ENCODE measurements at regions not wholly inside any gene's neighbourhood (a gene's known extent, or its start where the extent isn't known, plus 50 kb on each side); places are given as distances from the start of the nearest gene placed in this dataset.

DNA sequence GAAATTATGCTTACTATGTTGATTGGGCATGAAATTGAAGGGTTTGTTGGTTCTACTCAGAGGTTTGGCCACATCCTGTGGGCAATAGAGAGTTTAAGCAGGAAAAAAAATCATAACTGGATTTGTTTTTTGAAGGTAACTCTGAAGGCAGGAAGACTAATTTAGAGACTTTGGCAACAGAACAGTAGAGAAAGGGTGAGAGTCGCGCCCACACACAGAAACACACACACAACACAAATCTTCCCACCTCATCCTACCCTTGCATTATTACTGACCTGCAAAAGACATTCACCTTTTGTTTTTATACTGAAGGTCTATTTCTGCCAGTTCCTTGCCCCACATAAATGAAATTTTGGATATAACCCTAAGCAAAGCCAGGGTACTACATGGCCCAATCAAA is 270.6 kb downstream of the TBL1XR1 start:
- DNase-seq, result no peak
- TF ChIP-seq GATA1 (IDR thresholded peaks at IDR 0.05; ENCODE audit: low read depth, low read length), result no peak

GRCh38 chr3:176926034-176926433 is 271.2 kb downstream of the TBL1XR1 start:
- DNase-seq, result no peak
- TF ChIP-seq GATA1 (IDR thresholded peaks at IDR 0.05; ENCODE audit: low read depth, low read length) (no peak), POLR2A (IDR thresholded peaks at IDR 0.05; ENCODE audit: low read length) (no peak)

DNA sequence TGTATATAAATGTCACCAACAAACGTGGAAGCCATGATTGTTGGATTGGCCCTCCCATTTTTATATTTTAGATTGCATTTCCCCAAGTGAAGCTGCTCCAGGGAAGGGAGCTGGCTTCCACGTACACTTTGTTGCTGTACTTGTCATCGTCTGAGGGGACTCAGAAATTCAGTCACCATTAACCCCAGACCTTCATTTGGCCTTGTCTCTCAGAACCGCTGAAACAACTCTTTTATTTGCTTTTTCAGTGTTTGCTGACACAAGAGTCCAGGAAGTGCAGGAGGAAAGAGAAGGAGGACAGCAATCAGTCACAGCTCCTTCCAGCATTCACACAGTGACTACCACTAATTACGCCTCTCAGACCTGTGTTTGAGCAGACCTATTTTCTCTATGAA is 276.5 kb downstream of the TBL1XR1 start:
- DNase-seq, result no peak
- TF ChIP-seq GATA1 (IDR thresholded peaks at IDR 0.05; ENCODE audit: low read depth, low read length) (no peak), POLR2A (IDR thresholded peaks at IDR 0.05; ENCODE audit: low read length) (no peak)

DNA sequence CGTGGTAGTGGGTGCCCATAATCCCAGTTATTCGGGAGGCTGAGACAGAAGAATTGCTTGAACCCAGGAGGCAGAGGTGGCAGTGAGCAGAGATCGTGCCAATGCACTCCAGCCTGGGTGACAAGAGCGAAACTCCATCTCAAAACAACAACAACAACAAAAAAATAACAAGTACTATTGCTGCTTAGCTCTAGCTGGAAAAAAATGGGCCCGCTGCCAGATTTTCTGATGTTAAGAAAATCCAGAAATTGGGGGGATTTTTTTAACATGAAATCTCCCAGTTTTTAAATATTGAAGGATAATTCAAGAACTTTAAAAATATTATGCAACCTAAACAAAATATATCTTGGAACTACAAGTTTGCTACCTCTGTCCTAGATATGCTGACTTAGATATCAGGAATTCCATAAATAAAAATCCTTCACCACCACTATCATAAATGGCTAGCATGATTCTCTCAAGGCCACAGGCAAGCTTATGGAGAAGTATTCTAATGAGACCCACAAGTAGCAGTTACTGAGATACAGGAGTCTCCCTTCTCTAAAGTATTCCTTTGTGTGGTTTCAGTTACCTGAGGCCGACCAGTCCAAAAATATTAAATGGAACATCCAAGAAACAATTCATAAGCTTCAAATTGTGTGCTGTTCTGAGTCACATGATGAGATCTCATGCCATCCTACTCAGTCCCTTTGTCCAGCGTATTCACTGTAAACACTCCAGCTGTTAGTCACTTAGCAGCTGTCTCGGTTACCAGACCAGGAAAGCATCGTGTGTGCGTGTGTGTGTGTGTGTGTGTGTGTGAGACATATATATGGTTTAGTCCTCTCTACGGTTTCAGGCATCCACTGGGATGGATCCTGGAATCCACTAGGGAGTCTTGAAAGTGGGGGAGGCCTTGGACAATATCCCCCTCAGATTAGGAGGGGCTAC is 277.2 kb downstream of the TBL1XR1 start:
- no peak for DNase-seq
- TF ChIP-seq POLR2A (IDR thresholded peaks at IDR 0.05; ENCODE audit: low read length), result no peak
- TF ChIP-seq GATA1 (IDR thresholded peaks at IDR 0.05; ENCODE audit: low read depth, low read length), result no peak

DNA sequence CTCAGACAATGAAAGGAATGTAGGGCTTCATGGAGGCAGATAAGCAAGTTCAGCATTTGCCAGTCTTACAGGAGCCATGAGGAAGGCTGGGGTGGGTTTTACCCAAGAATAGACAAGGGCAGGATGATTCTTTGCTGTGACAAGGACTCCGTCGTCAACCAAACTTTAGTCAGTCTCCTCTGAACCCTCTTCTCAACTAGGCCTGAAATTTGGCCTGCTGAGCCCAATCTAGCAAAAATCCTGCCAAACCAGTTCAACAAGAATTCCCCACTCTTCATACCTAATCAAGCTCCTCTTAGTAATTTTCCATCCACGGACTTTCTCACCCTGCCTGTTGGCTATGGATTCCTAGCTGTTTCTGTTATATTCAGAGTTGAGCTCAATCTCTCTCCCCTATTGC is 280.5 kb downstream of the TBL1XR1 start:
- no peak for TF ChIP-seq GATA1 (IDR thresholded peaks at IDR 0.05; ENCODE audit: low read depth, low read length)
- TF ChIP-seq POLR2A (IDR thresholded peaks at IDR 0.05; ENCODE audit: low read length), result no peak
- DNase-seq, result no peak

DNA sequence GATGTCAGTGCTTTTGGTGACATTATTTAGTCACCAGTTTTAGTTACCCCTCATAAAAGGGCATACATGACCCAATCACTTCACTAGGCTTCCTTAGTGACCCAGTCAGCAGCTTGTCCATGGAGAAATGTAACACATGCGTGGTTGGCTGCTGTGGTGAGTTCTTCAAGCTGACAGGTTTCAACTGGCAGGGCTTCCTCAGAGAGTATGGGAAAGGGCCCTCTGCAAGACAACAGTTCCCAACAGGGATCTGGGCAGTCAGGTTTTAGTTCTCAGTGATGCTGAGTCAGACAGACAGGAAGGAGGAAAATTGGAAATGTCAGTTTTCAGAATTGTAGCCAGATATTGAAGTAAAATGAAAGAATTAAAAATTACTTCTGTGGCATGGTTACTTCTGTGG is 282.5 kb downstream of the TBL1XR1 start:
- DNase-seq, result no peak
- no peak for TF ChIP-seq GATA1 (IDR thresholded peaks at IDR 0.05; ENCODE audit: low read depth, low read length)
- no peak for TF ChIP-seq POLR2A (IDR thresholded peaks at IDR 0.05; ENCODE audit: low read length)

DNA sequence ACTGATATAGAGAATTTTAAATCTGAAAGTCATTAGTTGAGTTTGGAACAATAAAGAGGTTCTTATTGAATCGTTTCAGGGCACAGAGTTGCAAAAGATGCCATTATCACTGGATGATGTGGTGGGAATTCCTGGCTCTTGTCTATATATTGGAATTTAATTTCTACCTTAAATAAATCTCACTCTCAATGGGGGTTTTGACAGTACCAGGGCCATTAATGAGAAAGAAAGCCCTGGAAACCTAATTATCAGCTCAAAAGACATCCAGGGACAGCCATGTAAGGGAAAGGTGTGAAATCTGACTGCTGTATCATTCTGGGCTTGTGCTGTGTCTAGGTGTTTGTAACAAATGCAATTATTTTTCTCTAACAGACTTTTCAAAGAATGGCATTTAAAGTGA is 285.7 kb downstream of the TBL1XR1 start:
- DNase-seq, result no peak
- TF ChIP-seq POLR2A (IDR thresholded peaks at IDR 0.05; ENCODE audit: low read length), result no peak
- no peak for TF ChIP-seq GATA1 (IDR thresholded peaks at IDR 0.05; ENCODE audit: low read depth, low read length)

DNA sequence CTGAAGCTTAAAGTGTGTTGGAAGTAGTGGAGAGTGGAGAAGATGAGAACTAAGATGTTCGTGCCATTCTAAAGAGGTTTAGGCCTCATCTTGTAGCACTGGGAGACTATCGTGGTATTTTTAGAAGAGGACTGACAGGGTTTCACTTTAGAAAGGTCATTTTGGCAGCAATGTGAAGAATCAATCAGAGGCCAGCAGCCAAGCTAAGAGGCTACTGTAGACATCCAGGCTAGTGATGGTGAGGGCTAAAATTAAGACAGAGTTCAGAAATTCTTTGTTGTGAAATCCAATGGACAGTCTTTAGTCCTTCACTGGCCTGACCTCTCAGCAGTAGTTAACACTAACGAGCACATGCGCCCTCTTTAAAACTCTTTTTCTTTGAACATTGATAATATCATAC is 288.2 kb downstream of the TBL1XR1 start:
- DNase-seq, result no peak
- no peak for TF ChIP-seq POLR2A (IDR thresholded peaks at IDR 0.05; ENCODE audit: low read length)

DNA sequence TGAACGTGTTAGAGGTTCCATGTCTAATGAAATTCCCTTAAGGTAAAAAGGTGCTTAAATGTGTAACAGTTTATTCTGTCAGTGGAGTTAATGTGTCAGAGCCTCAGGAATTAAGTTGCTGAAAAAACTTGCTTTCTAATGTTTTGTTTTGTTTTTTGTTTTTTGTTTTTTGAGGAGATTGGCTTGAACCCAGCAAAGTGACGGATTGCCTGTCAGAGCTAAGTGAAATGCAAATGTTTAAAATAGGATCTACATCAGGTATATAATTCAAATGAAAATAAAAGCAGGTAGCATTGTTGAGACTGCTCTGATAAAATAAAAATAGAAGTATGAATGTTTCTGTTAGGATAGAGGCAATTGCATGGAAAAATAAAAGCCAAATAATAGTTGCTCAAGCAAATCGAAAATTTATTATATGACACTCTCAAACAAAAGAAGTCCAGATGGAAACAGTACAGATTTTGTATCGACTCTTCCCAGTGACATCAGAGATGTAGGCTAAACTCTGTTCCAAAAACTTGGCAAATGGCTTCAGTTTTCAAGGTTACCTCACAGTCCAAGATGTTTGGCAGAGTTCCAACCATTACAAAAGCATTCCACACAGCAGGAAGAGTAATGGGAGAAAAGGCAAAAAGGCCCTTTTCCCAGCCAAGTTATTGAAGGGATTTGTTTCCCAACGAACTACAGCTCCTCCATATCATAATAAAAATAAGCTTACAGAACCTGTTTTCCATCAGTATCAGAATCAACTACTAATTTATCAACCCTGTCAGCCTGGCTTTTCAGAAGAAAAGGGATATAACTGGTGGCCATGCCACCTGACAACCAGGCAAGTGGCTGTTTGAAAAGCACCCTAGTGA is 291.0 kb downstream of the TBL1XR1 start:
- TF ChIP-seq GATA1 (IDR thresholded peaks at IDR 0.05; ENCODE audit: low read depth, low read length) (no peak), POLR2A (IDR thresholded peaks at IDR 0.05; ENCODE audit: low read length) (no peak)
- no peak for DNase-seq

GRCh38 chr3:176905331-176905730 is 292.0 kb downstream of the TBL1XR1 start:
- TF ChIP-seq GATA1 (IDR thresholded peaks at IDR 0.05; ENCODE audit: low read depth, low read length), result no peak
- DNase-seq, result no peak

- DNase-seq, result no peak
- TF ChIP-seq POLR2A (IDR thresholded peaks at IDR 0.05; ENCODE audit: low read length) (no peak), GATA1 (IDR thresholded peaks at IDR 0.05; ENCODE audit: low read depth, low read length) (no peak)
These were observed 292.8 kb downstream of the TBL1XR1 start for GRCh38 chr3:176904506-176904905.

DNA sequence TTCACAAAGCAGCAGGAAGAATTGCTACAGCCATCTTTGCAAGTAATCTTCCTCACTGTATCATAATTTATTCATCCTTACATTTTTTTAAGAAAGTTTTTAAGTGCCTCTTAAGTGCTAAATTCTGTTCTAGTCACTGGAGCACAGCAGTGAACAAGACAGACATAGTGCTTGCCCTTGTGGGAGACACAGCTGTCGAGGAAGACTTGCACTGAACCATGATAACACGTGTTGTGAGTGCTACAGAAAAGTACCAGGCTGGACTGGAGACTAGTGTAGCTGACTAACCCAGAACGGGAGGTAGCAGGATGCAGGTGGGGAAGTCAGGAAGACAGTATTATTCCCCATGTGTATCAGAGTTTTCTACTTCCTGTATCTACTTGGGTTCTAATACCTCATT is 300.6 kb downstream of the TBL1XR1 start:
- no peak for DNase-seq
- TF ChIP-seq GATA1 (IDR thresholded peaks at IDR 0.05; ENCODE audit: low read depth, low read length) (no peak), POLR2A (IDR thresholded peaks at IDR 0.05; ENCODE audit: low read length) (no peak)

DNA sequence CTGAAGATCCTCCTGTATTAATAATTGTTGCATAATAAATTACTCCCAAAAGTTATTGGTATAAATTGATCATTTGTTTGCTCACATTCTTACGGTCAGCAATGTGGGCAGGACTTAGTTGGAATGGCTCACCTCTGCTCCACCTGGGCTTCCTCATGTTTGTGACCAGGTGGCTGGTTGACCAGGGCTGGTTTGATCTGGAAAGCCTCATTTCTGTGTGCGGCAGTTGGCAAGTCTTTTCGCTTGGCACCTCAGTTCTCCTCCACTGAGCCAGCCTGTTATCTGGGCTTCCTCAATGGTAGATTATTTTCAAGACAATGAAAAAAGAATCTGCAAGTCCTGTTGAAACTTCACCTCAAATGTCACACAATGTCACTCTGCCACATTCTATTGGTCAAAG is 301.1 kb downstream of the TBL1XR1 start:
- no peak for TF ChIP-seq GATA1 (IDR thresholded peaks at IDR 0.05; ENCODE audit: low read depth, low read length)
- no peak for TF ChIP-seq POLR2A (IDR thresholded peaks at IDR 0.05; ENCODE audit: low read length)
- no peak for DNase-seq

GRCh38 chr3:176879710-176880109 is 317.6 kb downstream of the TBL1XR1 start:
- TF ChIP-seq POLR2A (IDR thresholded peaks at IDR 0.05; ENCODE audit: low read length), result no peak
- no peak for DNase-seq

DNA sequence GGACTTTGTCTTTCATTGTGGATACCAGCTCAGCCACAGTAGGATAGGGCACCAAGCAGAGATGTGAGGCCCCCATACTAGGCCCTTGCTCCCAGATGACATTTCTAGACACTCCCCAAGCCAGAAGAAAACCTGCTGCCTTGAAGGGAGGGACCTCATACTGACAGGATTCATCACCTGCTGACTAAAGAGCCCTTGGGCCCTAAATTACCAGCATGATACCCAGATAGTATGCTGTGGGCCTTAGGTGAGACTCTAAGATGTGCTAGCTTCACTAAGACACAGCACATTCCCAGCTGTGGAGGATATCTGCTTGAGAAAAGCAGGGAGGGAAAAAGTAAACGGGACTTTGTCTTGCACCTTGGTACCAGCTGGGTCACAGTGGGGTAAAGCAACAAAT is 324.0 kb downstream of the TBL1XR1 start:
- TF ChIP-seq GATA1 (IDR thresholded peaks at IDR 0.05; ENCODE audit: low read depth, low read length), result no peak
- TF ChIP-seq POLR2A (IDR thresholded peaks at IDR 0.05; ENCODE audit: low read length), result no peak

More for the DNA sequence above, 324.0 kb downstream of the TBL1XR1 start:
- DNase-seq, result no peak

All from erythroblast (primary cell).